Stimulated activated CD4-positive, alpha-beta T cell treated with anti-CD3 and anti-CD28 coated beads, Interleukin-2, amount 100 ng/mL, for 48 hours (primary cell): ENCODE measurements at regions not wholly inside any gene's neighbourhood (a gene's known extent, or its start where the extent isn't known, plus 50 kb on each side); places are given as distances from the start of the nearest gene placed in this dataset.

ENCODE experiments used
- DNase-seq, 2 donors: peaks; one replicate each; pipeline ENCODE4 v3.0.0-alpha.2; 2020

DNA sequence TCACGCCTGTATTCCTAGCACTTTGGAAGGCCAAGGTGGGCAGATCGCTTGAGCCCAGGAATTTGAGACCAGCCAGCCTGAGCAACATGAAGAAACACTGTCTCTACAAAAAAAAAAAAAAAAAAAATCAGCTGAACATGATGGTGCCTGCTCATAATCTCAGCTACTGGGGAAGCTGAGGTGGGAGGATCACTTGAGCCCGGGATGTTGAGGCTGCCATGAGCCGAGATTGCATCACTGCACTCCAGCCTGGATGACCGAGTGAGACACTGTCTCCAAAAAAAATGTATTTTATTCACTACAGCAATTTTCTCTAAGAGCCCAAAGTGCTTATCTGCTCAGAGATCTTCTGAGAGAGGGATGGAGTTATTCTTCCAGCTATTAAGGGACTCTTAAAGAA is 215.8 kb upstream of the PPP3CA start:
- no peak for DNase-seq

DNA sequence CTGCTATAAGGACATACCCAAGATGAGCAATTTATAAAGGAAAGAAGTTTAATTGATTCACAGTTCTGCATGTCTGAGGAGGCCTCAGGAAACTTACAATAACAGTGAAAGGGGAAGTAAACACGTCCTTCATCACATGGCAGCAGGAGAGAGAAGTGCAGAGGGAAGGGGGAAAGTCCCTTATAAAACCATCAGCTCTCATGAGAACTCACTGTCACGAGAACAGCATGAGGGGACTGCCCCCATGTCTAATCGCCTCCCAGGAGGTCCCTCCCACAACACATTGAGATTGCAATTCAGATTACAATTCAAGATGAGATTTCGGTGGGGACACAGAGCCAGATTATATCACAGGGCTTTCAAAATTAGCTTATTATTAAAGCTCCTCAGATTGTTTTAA is 209.5 kb upstream of the PPP3CA start:
- no peak for DNase-seq

DNA sequence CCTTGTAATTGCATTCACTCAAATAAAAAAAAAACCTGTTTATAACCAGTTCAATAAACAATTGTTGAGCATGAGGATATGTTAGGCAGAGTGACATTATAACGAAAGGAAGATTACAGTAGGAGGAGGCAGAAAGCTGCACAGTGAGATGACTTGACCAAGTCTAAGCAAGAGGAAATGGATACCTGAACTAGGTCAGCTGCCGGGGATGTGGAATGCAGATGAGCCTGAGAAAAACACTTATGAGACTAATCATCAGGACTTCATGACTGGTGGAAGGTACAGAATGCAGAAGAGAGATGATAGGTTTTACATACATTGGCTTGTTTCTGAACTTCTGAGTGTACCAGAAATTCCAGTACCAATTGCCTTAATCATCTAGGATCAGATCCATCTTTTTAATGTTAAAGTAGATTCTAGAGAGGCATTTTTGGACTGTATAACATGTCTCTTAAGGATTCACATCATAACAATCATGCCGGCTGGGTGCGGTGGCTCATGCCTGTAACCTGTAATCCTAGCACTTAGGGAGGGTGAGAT is 208.1 kb upstream of the PPP3CA start:
- DNase-seq = no peak

DNA sequence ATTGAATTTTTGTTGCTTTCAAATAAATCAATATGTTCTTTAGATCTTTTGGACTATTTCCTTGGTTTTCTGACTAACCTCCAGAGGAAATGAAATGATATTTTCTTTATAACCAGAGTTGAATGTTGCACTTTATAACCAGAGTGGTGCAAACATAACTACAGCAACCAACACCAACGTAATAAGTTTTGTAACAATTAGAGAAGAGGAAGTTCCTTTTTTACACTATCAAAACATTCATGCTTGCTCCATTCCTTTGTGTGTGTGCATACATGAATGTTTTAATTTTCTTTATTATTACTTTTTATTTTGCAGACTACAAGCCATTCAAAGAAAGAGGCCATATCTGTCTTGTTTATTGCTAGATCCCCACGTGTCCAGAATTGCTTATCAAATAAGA is 193.0 kb upstream of the PPP3CA start:
- DNase-seq = no peak

DNA sequence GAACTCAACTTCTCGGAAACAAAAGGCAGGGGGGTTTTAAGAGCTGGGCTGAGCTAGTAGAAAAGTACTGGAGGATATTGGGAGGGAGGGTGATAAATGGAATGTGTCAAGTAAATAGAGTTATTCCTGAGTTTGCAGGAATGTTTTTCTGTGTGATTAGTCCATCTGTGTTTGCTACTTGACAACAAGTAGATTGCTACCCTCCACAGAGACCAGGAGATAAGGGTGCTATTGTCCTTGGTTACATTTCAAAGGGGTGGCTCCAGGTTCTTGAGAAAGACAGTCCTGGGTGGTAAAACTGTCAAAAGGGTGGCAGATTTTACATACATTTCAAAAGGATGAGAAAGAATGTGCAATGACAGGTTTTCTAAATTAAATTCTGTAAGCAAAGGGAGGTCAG is 181.2 kb upstream of the PPP3CA start:
- DNase-seq = no peak

DNA sequence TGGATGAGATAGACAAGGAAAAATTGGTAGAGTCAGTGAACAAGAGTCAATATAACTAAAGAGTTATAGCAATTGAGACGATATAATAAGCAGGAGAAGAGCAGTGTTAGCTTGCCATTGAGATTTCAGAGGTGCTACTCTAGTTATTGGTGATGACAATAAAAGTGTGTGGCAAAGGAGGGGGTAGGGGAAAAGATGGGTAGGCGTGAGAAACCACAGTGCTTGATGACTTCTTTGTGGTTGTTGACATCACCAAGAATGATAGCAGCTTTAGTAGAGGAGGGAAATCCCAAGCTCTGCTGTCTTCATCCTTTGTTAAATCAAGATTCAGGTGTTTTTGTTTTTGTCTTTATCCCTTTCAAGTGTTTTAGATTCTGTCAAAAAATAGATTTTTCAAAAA is 179.9 kb upstream of the PPP3CA start:
- peak; percentile 33 to 45 for DNase-seq

DNA sequence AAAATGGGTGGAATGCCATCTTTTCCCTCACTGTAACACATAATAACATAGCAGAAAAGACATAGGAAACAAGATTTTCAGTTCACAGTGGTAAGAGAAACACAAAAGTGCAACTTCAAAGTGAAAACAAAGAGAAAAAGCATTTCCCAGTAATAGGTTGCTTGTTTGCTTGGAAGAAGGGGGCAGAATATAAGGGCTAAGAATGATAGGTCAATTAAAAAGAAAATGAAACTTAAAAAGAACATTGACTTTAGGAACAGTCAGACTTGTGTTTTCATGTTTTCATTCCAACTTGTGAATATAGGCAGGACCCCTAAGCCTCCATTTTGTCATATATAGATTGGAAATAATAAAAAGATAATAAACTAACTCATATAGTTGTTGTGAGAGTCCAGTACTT is 168.2 kb upstream of the PPP3CA start:
- DNase-seq = no peak

DNA sequence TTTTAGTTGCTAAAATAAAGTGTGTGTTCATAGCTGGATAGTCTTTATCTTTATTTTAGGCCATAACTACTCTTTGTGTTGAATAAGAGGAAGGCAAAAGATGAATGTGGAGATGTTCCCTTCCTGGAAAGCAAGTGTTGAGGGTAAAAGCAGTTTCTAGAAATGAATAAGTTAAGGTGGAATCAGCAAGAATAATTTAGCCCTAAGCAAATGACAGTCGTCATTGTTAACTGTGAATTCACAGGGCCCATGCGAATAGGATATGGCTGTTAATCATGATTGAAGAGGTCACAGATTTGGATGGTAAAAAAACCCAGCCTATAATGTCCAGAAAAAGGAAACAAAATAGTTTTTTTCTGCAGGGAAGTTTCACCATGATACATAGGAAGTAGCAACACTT is 167.8 kb upstream of the PPP3CA start:
- DNase-seq = no peak

DNA sequence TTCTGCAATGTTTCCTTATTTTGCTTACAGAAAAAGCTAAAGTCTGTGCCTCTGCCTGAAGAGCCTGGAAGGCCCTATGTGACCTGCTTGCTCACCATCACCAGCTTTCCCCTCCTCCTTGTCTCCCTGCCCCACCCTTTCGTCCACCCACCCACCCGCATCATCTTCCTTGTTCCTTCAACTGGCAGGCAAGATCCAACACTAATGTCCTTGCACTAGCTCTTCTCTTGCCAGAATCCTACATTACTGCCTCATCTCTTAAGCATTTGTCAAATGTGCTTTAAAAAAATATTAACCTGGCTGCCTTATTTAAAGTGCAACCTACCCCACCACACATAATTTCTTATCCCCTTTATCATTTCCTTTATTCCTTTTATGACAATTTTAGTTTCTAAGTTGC is 165.1 kb upstream of the PPP3CA start:
- DNase-seq = no peak

DNA sequence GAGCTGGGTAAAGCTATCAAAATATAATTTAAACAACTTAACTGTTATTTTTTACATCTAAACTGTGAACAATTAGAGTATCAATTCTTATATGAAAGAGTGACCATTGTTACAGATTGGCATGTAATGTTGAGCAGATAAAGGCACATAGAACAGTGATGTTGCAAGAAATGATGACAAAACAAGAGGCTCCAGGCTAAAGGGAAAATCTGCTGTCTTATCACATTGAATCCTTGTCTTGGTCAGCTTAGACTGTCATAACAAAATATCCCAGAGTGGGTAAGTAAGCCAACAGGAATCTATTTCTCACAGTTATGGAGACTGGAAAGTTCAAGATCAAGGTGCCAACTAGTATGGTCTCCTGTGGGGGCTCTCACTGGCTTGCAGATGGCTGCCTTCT is 154.1 kb upstream of the PPP3CA start:
- no peak for DNase-seq

DNA sequence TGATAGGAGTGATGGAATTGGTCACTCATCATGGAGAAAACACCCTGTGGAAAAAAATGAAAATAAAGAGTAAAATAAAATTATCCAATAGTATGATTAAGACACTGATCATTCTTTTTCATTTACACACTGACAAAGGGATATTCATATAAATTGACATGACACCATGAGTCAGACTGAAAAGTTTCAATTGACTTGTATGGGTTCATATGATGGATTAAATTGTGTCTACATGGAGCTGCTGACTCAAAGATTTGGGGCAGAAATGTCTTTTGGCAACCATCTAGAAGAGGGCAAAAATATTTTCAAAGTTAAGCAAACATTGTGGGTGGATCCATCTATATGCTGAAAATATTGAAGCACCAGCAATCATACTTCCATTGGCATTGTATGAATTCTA is 153.4 kb upstream of the PPP3CA start:
- DNase-seq = no peak

DNA sequence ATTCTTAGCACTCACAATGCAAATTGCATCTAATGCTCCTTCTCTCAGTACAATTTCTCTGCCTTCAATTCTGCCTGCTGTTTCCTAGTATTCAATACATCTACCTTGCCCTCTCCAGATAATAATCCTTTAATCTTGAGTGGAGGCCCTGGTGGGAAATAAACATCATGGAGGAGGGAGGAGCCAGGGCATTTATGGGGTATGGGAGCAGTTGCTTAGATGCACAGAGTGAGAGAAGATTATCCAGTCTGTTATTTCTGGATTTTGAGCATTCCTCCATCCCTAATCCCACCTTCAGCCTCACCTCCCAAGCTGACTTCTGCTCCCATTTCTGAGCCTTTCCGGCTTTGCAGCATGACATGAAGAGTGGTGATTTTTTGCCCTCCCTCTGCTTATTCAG is 127.9 kb upstream of the PPP3CA start:
- DNase-seq = no peak

DNA sequence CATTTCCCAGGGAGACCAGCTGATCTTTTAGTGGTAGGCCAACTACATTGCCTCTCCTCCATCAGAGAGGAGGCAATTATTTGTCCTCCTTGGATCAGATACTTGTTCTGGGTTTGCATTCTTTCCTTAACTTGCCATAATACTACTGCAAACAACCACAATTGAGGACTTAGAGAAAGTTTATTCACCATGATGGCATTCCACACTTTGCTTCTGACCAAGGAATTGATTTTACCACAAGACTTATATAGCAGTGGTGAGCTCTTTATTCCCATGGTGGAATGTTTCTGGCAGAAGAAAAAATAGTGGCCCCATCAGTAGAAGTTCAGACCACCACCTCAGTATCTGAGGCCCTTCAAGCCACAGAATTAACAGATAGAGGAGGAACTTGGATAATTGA is 123.9 kb upstream of the PPP3CA start:
- DNase-seq = no peak

DNA sequence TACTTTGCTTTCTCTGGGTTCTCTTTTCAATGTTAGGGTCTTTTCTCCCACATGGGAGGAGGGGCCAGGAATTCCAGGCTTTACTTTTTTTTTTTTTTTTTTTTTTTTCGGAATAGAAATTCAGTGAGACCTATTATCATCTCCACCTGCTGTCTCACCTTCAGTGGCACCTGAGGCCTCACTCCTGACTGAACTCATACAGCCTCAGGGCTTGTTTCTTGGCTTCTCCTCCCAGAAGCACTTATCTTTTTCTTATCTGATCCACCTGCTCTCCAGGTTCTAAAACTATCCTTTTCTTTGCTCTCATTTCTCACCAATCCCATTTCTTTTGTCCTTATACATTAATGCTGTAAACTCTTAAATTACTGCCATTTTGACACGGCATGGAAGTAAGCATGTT is 117.3 kb upstream of the PPP3CA start:
- no peak for DNase-seq

DNA sequence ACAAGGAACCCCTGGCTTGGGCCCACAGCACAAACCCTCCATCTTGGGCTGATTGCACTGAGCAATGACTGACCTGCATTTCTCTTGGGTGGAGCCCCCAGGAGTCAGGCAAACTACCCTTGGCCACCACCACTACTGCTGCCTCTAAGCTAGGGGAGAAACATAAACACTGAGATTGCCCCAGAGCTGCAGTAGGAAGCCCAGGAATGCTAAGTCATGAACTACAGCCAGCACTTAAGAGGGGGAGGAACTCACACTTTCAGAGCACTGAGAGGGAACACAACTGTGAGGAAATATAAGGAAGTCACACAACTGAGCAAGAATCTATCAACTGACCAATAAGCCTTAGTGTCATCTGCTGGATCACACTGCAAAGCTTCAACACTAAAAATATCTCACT is 111.6 kb upstream of the PPP3CA start:
- DNase-seq = no peak

DNA sequence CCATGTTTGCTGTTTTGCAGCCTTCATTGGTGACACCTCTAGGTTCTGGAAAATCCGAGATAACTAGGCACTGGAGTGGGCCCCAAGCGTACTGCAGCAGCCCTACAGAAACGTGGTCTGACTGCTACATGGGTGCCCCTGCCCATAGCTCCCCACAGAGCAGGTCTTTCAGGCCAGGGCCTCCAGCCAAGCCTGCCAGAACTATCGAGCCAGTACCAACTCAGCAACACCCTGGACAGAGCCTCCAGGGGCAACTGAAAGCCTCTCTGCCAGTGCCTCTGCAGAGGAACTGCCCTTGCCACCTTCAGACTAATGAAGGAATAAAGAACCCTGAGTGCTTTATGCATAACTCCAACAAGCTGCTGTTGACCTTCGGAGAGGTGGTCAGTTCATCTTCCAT is 111.1 kb upstream of the PPP3CA start:
- no peak for DNase-seq

DNA sequence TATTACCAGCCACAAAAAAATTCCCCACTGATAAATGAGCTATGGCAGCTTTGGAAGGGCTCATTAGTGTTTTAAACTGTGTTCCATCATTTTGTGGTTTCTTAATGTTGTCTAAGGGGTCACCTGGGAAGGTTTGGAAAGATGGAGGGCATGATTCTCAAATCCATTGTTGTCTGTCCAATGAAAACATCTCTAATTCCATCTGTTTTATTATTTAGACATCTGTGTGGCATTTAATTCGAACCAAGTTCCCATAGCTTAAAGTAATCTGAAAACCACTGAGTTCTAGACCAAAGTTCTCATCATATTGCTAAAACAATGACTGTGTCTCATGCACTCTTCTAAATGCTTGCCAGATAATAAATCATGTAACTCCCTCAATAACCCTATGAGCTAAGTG is 103.8 kb upstream of the PPP3CA start:
- DNase-seq = no peak

DNA sequence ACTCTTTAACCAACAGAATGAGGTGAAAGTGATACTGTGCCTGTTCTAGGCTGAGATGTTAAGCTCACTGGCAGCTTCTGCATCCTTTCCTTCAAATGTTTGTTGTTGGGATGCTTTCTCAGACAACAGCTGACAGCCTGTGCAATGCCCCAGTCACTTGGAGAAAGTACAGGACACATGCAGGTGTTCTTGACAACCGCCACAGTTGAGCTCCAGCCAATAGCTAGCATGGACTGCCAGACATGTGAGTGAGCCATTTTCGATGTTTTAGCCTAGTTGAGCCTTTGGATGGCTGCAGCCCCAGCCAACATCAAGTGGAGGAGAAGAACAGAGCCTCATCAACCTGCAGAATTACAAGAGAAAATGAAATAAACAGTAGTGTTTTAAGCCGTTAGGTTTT is 94.1 kb upstream of the PPP3CA start:
- no peak for DNase-seq

DNA sequence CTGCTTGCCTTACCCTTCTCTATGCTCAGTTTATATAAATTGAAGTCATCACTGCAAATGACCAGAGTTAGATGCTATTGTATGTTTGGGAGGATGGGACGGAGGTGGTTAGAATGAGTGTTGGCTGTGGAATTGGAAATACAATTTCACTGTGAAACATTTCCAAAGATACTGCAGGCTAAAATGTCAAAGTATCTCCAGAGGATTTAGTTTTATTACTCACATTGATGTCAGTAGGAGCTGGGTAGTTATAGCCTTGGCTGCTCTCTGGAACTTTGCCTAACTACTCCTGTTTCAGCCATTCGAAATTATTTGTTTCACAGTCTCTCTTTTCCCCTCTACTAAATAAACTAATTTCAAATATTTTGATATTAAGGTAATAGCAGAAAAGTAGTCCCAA is 92.6 kb upstream of the PPP3CA start:
- no peak for DNase-seq

DNA sequence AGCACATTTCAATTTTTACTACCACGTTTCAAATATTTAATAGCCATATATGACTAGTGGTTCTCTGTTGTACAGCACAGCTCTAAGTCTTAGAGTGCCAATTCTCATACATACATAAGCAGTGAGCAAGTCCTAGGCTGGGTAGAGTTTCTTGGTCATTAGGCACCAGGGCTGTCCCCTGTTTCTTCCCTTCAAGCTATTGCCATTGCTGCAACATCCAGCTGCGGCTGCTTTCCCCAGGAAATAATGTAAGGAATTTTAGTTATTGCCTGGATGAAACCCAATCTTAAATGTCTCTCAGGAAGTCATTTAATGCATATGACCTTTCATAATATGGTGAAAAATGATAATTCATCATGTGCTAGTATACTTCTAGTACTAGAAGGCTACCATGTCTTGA is 74.1 kb upstream of the PPP3CA start:
- no peak for DNase-seq

DNA sequence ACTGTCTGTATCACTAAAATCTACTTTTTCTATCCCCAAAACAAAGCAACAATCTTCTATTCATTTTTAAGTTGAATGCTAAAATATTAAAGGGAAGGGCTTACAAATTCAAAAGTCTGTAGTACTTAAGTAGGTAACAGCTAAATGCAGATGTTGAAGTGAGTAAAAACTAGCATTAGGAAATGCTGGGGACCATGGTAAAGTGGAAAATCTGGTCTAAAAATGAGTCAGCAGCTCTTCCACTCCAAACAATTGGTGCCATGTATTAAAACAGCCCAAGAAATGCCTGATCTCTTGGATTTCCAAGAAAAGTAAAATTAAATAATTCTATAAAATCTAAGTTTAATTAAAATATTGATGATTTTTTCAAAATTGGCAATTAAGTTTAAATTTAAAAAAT is 73.3 kb upstream of the PPP3CA start:
- no peak for DNase-seq

DNA sequence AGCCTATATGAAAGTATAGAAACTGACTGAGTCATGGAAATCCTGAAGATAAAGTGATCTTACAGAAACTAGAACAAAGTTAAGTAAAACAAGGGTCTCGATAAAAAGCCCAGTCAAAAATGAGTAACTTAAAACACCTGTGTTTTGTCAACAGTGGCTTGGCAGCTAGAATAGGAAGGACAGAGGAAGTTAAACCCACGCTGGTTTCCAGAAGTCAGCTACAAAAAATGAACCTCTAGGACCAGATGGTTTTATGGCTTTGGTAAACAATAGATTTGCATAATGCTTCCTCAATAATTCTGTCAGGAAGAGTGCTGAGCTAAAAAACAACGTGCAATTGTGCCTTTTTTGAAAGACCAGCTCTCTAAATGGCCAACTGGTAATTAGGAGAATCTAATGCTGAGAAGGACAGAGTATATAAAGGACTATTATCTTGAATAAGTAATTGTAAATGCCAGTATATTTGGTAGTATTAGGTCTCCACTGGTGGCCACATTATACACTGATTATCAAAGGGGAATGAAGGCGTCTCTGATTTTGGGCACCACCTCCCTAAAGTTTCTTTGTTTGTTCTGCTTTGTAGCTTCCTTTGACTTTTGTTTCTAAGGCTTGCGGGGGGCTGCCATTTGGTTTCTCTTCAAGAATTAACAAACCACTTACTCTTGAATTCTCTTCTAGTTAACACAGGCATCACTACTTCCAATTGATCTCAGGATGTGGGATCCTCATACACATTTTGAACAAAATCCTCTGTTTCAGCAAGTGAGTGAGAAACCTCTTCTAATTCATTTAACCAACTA is 72.2 kb upstream of the PPP3CA start:
- DNase-seq = no peak

DNA sequence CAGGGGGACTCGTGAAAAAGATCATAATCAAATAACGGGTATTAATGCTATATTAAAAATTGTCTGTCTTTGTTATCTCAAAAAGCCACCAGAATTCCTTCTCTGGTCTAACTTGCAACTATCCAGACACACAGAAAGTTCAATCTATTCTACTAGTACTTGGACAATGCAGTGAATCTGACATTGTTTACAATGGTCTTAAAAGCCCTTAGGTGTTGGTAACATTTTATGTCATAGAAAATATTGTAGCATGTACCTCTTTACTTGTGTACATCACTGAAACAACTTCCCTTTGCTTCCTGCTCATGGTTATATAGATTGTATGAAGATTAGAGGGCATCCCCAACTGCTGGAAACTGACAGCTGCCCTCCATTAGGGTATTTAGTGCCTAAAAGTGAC is 71.1 kb upstream of the PPP3CA start:
- no peak for DNase-seq

DNA sequence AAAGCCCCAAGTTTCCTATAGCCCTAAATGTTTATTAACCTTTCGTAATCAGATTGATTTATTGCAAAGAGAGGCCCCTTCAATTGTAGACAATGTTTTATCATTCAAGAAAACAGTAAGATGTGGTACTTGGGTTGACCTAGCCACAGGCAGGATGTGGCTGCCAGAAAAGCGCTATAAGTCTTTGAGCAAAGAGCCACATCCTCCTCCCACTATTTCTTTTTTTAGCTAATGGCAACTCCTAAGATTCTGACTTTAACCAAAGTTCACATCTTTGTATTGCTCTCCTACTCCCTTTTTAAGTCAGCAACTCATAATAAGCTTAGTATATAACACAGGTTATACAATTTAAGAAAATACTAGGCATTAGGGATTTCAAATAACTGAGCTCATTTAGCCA is 70.7 kb upstream of the PPP3CA start:
- DNase-seq = peak; percentile 30 to 36

DNA sequence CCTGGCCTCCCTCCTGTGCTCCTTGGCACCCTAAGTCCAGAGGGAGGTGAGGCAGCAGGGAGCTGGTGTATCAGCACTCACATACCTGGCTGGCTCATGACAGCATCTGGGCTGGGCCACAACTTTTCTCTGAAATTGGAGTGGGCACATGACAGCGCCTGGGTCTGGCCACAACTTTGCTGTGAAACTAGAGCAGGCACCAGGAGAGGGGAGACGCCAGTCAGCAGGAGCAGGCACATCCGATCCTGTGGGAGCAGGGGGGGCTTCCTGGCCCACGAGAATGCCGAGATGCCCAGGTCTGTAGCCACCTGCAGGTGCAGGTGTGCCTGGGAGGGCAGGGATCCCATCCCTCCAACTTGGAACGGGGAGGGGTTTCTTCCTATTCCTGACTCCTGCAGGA is 69.7 kb upstream of the PPP3CA start:
- no peak for DNase-seq
